ENCODE measurements at regions not wholly inside any gene's neighbourhood (a gene's known extent, or its start where the extent isn't known, plus 50 kb on each side); places are given as distances from the start of the nearest gene placed in this dataset.
"Not testable (repeated sequence)": the region's sequence is repeated elsewhere in the genome, so short reads cannot be mapped to it uniquely, and the experiment has no call there.

DNA sequence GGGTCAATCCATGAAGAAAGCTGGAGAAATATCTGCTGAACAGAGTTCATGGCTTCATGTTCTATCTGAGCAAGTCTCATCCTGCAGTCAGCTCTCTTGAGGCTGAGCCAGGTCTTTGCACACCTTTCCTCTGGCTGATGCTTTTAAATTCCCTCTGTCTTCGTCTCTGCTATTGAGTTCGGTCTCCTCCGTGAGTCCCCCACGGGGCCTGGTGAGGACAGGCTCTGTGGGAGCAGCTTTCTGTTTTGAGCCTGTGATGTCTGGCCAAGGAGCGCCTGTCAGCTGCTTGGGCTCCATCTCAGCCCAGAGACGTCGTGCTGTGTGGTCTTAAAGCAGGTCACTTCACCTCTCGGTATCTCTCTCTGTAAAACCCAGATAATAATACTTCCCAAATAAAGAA, 55.9 kb downstream of the RNU1-4 start:
- TF ChIP-seq, protein P1, sequence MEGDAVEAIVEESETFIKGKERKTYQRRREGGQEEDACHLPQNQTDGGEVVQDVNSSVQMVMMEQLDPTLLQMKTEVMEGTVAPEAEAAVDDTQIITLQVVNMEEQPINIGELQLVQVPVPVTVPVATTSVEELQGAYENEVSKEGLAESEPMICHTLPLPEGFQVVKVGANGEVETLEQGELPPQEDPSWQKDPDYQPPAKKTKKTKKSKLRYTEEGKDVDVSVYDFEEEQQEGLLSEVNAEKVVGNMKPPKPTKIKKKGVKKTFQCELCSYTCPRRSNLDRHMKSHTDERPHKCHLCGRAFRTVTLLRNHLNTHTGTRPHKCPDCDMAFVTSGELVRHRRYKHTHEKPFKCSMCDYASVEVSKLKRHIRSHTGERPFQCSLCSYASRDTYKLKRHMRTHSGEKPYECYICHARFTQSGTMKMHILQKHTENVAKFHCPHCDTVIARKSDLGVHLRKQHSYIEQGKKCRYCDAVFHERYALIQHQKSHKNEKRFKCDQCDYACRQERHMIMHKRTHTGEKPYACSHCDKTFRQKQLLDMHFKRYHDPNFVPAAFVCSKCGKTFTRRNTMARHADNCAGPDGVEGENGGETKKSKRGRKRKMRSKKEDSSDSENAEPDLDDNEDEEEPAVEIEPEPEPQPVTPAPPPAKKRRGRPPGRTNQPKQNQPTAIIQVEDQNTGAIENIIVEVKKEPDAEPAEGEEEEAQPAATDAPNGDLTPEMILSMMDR (IDR thresholded peaks at IDR 0.05), result not testable (repeated sequence)
- not testable (repeated sequence) for TF ChIP-seq POLR2A (IDR thresholded peaks at IDR 0.05)

All from Peyer's patch (tissue), 4 donors.